Retinal pigment epithelial cell (primary cell): ENCODE measurements at regions not wholly inside any gene's neighbourhood (a gene's known extent, or its start where the extent isn't known, plus 50 kb on each side); places are given as distances from the start of the nearest gene placed in this dataset.

Experiments
- DNase-seq: peaks from one replicate; pipeline ENCODE4 v3.0.0-alpha.2; 2010; ENCODE audit warnings: low read depth
- H3K4me3 ChIP-seq: 2 replicates; pipeline ENCODE4 v1.5.1; 2011; ENCODE audit warnings: mild to moderate bottlenecking, low read length, control low read depth, moderate library complexity
- CTCF ChIP-seq: conservative IDR thresholded peaks from 2 replicates; pipeline ENCODE4 v1.5.1; 2011; ENCODE audit warnings: low read depth, low read length, control low read depth, inconsistent platforms

GRCh38 chr22:49011379-49011768, 816.3 kb downstream of the BRD1 start:
- no peak for DNase-seq
- H3K4me3 ChIP-seq: no peak overlapping the region
- TF ChIP-seq CTCF: no peak

- TF ChIP-seq CTCF: no peak
- no peak for DNase-seq
- H3K4me3 ChIP-seq: no peak overlapping the region
These were observed 816.8 kb downstream of the BRD1 start for GRCh38 chr22:49010901-49011300.

GRCh38 chr22:49010070-49010863, 817.4 kb downstream of the BRD1 start:
- H3K4me3 ChIP-seq: no peak overlapping the region
- no peak for TF ChIP-seq CTCF
- no peak for DNase-seq

- H3K4me3 ChIP-seq: no peak overlapping the region
- no peak for DNase-seq
- TF ChIP-seq CTCF: no peak
These were observed 818.2 kb downstream of the BRD1 start for GRCh38 chr22:49009359-49010063.

GRCh38 chr22:49008682-49009235, 818.9 kb downstream of the BRD1 start:
- TF ChIP-seq CTCF: no peak

GRCh38 chr22:49007013-49007653, 820.5 kb downstream of the BRD1 start:
- H3K4me3 ChIP-seq: no peak overlapping the region
- no peak for DNase-seq
- TF ChIP-seq CTCF: no peak

More at GRCh38 chr22:49008682-49009235, 818.9 kb downstream of the BRD1 start:
- H3K4me3 ChIP-seq: no peak overlapping the region
- DNase-seq: no peak
